Common myeloid progenitor, CD34-positive (primary cell): ENCODE measurements at regions not wholly inside any gene's neighbourhood (a gene's known extent, or its start where the extent isn't known, plus 50 kb on each side); places are given as distances from the start of the nearest gene placed in this dataset.

Experiments
- CTCF ChIA-PET: fragments of 350-600 bp; sonication (Branson Sonifier 250); formaldehyde crosslinking; loops from one replicate; lab custom pipeline; 2021; ENCODE audit warnings: antibody characterized with exemption; lab: Charles Lee
- POLR2A ChIA-PET: fragments of 350-600 bp; sonication (Branson Sonifier 250); formaldehyde crosslinking; loops from one replicate; lab custom pipeline; 2021; ENCODE audit warnings: antibody characterized with exemption; lab: Charles Lee
- DNase-seq, 3 donors: peaks; one replicate each; pipeline versions ENCODE4 v3.0.0 to v3.0.0-alpha.2; 2013
- H3K27ac ChIP-seq, 2 experiments: 1 replicate in 1 of 2; 2 replicates in 1 of 2; pipeline ENCODE4 v1.7.0; 2013; ENCODE audit warnings: inconsistent platforms in 2 of 2, low read length in 2 of 2, mild to moderate bottlenecking in 2 of 2, low read depth in 1 of 2, moderate library complexity in 1 of 2; ENCODE audit not compliant: severe bottlenecking in 2 of 2, insufficient read depth in 1 of 2, poor library complexity in 1 of 2
- H3K27me3 ChIP-seq, 5 experiments: replicated peaks in 2 of 5; 1 replicate in 3 of 5; 2 replicates in 2 of 5; pipeline versions ENCODE4 v1.6.1 to v1.7.0; 2013; ENCODE audit warnings: low read length in 4 of 5, mild to moderate bottlenecking in 2 of 5, moderate library complexity in 2 of 5, inconsistent platforms in 1 of 5; ENCODE audit not compliant: insufficient read depth in 5 of 5, control insufficient read depth in 4 of 5
- H3K36me3 ChIP-seq, 4 experiments: 1 replicate in 2 of 4; 2 replicates in 2 of 4; pipeline versions ENCODE4 v1.6.1 to v1.7.0; 2013; ENCODE audit warnings: low read length in 3 of 4, control low read depth in 1 of 4, mild to moderate bottlenecking in 1 of 4; ENCODE audit not compliant: control insufficient read depth in 4 of 4, insufficient read depth in 4 of 4
- H3K4me1 ChIP-seq, 4 experiments: 1 replicate in 3 of 4; 2 replicates in 1 of 4; pipeline versions ENCODE4 v1.6.1 to v1.7.1; 2013; ENCODE audit warnings: low read length in 3 of 4, mild to moderate bottlenecking in 3 of 4, control low read depth in 1 of 4, inconsistent platforms in 1 of 4, moderate library complexity in 1 of 4; ENCODE audit not compliant: control insufficient read depth in 4 of 4, insufficient read depth in 4 of 4; ENCODE audit errors: control extremely low read depth in 1 of 4
- H3K4me3 ChIP-seq, 7 experiments: 1 replicate in 4 of 7; 2 replicates in 3 of 7; pipeline versions ENCODE4 v1.5.1 to v1.7.0; 2013; ENCODE audit warnings: mild to moderate bottlenecking in 7 of 7, low read length in 6 of 7, moderate library complexity in 6 of 7, inconsistent platforms in 2 of 7, low read depth in 2 of 7, control low read depth in 1 of 7; ENCODE audit not compliant: insufficient read depth in 4 of 7, control insufficient read depth in 1 of 7; ENCODE audit errors: extremely low read depth in 1 of 7
- H3K9me3 ChIP-seq, 5 experiments: 1 replicate in 4 of 5; 2 replicates in 1 of 5; pipeline versions ENCODE4 v1.6.1 to v1.7.1; 2013; ENCODE audit warnings: low read length in 4 of 5, mild to moderate bottlenecking in 2 of 5, inconsistent platforms in 1 of 5, low read depth in 1 of 5, moderate library complexity in 1 of 5; ENCODE audit not compliant: control insufficient read depth in 4 of 5, insufficient read depth in 2 of 5; ENCODE audit errors: control extremely low read depth in 1 of 5
- WGBS: methylation state at CpG from one replicate; pipeline ENCODE4 v1.1.5; 2013; ENCODE audit not compliant: insufficient coverage; 5-methylcytosine and 5-hydroxymethylcytosine counted together

- H3K36me3 ChIP-seq: peaks cover 0 to 2% (median 0%) of the 10 kb centered on the region in 4 experiments
- no peaks in the 10 kb centered on the region for H3K4me1 ChIP-seq
- CTCF ChIA-PET: no interaction called here
- no peak for DNase-seq
- H3K4me3 ChIP-seq: no peak overlapping the region
- no peaks in the 10 kb centered on the region for H3K9me3 ChIP-seq
- no CpG with 5 or more reads among the region's 3 CpGs for WGBS
- H3K27me3 ChIP-seq: no peaks in the 10 kb centered on the region
- POLR2A ChIA-PET: no interaction called here
- no peak overlapping the region for H3K27ac ChIP-seq
Measured at GRCh38 chr6:140846503-140847261, 1286.0 kb upstream of the GJE1 start.

- peaks cover 0 to 2% (median 0%) of the 10 kb centered on the region in 4 experiments for H3K36me3 ChIP-seq
- CTCF ChIA-PET: interaction anchor here (1.1 kb wide), 1 partner anchor 8 kb away, joined by 4 read pairs; no protein-coding TSS in a partner anchor
- H3K27me3 ChIP-seq: no peaks in the 10 kb centered on the region
- POLR2A ChIA-PET: no interaction called here
- no peak for DNase-seq
- H3K9me3 ChIP-seq: no peaks in the 10 kb centered on the region
- 100% methylated on average over 1 of the region's 1 CpG for WGBS
- H3K27ac ChIP-seq: no peak overlapping the region
- no peak overlapping the region for H3K4me3 ChIP-seq
- H3K4me1 ChIP-seq: no peaks in the 10 kb centered on the region
Measured at GRCh38 chr6:140845701-140846100, 1287.0 kb upstream of the GJE1 start.

DNA sequence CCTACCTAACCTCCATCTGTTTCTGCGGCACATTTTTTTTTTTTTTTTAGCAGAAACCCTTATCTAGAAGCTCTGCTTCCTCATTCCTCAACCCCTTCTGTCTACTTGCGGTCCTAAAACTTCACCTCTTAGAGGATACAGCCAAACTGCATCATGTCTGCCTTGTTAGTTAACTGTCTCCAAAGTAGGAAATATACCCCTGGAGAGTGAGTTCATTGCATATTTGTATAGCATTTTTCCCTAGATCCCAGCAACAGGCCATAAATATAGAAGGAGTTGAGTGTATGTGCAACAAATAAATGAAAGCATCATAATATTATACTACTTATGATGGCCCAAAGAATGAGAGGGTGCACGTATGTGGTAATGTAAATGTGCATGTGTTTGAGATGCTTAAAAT lies 1288.6 kb upstream of the GJE1 start:
- H3K27ac ChIP-seq: no peak overlapping the region
- ChIA-PET CTCF (no interaction called here), POLR2A (no interaction called here)
- no peaks in the 10 kb centered on the region for H3K27me3 ChIP-seq
- 87% methylated on average over 2 of the region's 3 CpGs for WGBS
- peak in 2 of 3 donors; percentile 19 to 33 for DNase-seq
- no peaks in the 10 kb centered on the region for H3K4me1 ChIP-seq
- no peak overlapping the region for H3K4me3 ChIP-seq
- no peaks in the 10 kb centered on the region for H3K9me3 ChIP-seq
- H3K36me3 ChIP-seq: peaks cover 0 to 2% (median 0%) of the 10 kb centered on the region in 4 experiments

- no peak overlapping the region for H3K27ac ChIP-seq
- DNase-seq: no peak
- WGBS: no CpG with 5 or more reads among the region's 1 CpG
- H3K9me3 ChIP-seq: no peaks in the 10 kb centered on the region
- H3K4me1 ChIP-seq: no peaks in the 10 kb centered on the region
- no peaks in the 10 kb centered on the region for H3K27me3 ChIP-seq
- H3K4me3 ChIP-seq: no peak overlapping the region
- POLR2A ChIA-PET: no interaction called here
- H3K36me3 ChIP-seq: no peaks in the 10 kb centered on the region
- CTCF ChIA-PET: no interaction called here
Measured at GRCh38 chr6:140833408-140833807, 1299.3 kb upstream of the GJE1 start.

DNA sequence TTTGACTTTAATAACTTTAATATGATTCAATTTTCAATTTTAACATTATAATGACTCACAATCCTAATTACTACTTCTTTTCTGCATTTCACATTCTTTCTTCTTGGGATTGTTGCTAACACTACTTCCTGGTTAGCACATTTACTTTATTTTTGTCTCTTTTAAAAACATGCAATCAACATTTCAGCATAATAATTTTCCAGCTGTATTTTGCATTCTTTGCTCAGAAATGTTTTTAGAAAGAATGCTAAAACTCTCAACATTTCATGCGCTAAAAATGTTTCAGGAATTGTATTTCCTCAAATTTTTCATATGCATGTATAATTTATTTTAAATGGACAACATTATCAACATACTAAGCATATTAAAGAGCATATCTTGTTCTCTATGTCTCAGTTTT lies 1302.1 kb upstream of the GJE1 start:
- ChIA-PET CTCF (no interaction called here), POLR2A (no interaction called here)
- Histone ChIP-seq H3K4me3 (no peak overlapping the region), H3K27me3 (no peaks in the 10 kb centered on the region), H3K36me3 (no peaks in the 10 kb centered on the region), H3K27ac (no peak overlapping the region), H3K4me1 (no peaks in the 10 kb centered on the region), H3K9me3 (peaks cover 0 to 2% (median 0%) of the 10 kb centered on the region in 5 experiments)
- DNase-seq: no peak
- WGBS: no CpG with 5 or more reads among the region's 1 CpG

DNA sequence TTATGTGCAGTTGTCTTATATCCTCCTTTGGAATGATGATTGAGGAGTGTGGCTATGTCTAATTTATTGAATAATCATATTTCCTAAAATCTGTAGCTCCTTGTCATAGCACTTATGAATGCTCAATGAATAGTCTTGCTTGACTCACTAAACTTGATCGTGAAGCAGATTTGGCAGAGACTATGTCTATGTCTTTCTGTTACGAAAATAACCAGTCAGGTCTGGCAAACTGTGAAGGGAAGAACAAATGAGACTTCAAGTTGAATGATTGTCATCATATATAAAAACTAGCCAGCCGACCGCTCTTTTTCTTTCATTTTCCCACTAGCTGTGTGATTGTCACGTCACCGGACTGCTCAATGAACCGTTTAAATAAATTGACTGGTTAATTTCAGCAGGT lies 1303.9 kb upstream of the GJE1 start:
- POLR2A ChIA-PET: no interaction called here
- WGBS: 86% methylated on average over 2 of the region's 7 CpGs
- CTCF ChIA-PET: no interaction called here
- Histone ChIP-seq H3K4me3 (no peak overlapping the region), H3K27ac (no peak overlapping the region), H3K4me1 (no peaks in the 10 kb centered on the region), H3K9me3 (peaks cover 0 to 4% (median 0%) of the 10 kb centered on the region in 5 experiments), H3K36me3 (no peaks in the 10 kb centered on the region), H3K27me3 (no peaks in the 10 kb centered on the region)
- DNase-seq: no peak

DNA sequence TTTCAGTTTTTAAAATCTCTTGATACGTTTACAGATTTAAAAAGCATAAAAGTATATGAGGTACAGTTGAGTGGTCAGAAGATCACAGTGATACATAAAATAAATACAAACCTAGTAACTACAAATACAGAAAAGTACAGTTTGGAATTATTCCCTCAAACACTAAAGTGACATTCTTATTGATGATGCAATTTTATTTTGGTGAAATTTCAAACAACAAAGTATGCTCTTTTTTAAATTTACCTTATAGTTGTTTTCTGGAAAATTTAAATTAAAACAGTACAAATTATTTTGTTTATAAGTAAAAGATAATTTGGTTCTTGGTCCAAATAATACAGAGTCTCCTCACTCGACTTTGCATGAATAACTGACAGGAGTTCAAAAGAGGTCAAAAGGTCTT lies 1305.1 kb upstream of the GJE1 start:
- CTCF ChIA-PET: interaction anchor here (0.6 kb wide), 1 partner anchor 1547 kb away, joined by 4 read pairs; no protein-coding TSS in a partner anchor
- 100% methylated on average over 1 of the region's 2 CpGs for WGBS

More for the DNA sequence above, 1305.1 kb upstream of the GJE1 start:
- Histone ChIP-seq H3K27ac (no peak overlapping the region), H3K4me3 (no peak overlapping the region), H3K9me3 (peaks cover 0 to 4% (median 0%) of the 10 kb centered on the region in 5 experiments), H3K4me1 (no peaks in the 10 kb centered on the region), H3K27me3 (no peaks in the 10 kb centered on the region), H3K36me3 (no peaks in the 10 kb centered on the region)
- POLR2A ChIA-PET: no interaction called here
- DNase-seq: no peak
